ENCODE measurements at regions not wholly inside any gene's neighbourhood (a gene's known extent, or its start where the extent isn't known, plus 50 kb on each side); places are given as distances from the start of the nearest gene placed in this dataset.

DNA sequence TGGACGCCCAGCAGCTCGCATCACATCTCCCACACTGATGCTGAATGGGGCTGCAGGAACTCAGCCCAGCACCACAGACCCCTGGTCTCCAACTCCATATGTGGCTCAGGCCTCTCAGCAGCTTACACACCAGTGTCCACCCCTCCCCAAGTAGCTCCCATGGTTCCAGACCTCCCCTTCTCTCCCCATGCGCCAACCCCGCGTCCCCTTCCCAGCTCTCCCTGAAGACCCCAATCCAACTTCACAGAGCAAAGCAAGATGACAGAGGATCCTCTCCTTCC is 188.9 kb downstream of the SH3BP4 start:
- DNase-seq (ENCODE audit: low read depth in 2 of 2): no peak

DNA sequence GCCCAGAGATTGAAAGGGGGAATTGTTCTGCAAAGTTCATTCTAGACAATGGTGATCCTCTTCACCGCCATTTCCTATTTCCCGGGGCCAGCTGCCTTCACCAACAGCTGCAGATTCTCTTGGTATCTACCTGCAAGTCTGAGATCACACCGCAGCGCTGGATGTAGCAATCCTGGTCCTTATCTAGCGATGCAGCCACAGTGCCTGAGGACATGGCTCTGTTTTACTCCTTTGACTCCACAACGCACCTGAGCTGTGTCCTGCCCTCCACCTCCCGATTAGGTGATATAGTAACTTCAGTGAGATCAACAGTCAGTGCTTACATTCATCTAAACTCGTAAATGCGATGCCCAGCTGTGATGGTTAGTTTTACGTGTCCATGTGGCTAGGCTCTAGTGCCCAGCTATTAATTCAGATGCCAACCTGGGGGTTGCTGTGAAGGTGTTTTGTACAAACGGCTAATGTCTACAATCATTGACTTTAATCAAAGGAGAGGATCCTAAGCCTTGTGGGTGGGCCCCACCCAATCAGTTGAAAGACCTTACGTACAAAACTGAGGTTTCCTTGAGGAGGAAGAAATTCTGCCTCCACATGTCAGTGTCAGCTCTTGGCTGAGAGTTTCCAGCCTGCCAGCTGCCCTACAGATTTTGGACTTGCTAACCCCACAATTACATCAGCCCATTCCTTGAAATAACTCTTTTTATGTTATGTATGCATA is 189.8 kb downstream of the SH3BP4 start:
- no peak for DNase-seq (ENCODE audit: low read depth in 2 of 2)

DNA sequence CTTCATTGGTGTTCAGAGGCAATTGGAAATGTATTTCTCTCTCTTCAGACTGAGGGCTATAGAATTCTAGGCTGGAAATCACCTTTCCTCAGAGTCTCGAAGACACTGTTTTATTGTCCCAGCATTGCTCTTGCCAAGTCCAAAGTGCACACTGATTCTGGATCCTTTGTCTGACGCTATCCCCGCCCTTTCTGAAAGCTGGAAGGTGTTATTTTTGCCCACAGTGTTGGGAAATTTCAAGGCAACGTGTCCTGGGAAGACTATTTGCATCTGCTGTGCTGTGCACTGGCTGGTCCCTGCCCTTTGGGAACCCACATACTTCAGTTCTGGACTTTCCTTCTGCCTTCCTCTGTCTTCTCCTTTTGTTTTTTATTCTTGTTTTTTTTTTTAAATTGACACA is 190.8 kb downstream of the SH3BP4 start:
- DNase-seq (ENCODE audit: low read depth in 2 of 2): no peak

DNA sequence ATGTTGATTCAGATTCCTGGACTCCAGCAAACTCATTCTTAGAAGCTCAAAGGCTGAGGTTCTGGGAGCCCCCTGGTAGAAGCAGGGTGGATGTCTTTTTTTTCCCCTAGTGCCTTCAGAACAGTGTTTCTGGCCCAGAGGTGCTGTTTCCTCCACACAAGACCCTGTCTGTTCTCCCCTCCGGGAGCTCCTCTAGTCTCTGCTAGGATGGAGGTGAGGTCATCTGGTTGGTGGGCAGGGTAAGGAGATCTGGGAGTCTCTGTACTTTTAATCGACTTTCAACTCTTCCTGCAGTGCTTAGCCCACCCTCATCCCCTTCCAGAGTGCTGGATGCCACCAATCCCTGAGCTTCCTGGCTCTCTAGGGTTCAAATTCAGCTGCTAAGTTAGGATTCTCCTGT is 192.0 kb downstream of the SH3BP4 start:
- DNase-seq (ENCODE audit: low read depth in 2 of 2): no peak

DNA sequence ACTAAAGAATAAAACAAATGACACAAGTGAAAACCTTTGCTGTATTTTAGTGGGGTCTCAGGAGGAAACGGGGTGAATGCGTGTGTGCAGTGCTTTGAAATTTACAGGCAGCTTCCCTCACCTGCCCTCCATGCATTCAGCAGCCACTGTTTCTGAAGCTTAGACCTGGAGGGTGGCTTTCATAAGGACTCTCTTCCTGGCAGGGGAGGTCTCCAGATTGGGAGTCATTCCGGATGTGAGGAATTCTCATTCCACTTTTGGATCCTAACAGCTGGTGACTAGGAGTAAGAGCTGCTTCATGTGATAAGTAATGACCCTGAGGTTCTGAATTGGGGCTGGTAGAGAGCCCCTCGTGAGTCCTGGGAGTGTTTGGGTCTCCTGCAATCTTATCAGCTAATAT is 192.5 kb downstream of the SH3BP4 start:
- DNase-seq (ENCODE audit: low read depth in 2 of 2): no peak

DNA sequence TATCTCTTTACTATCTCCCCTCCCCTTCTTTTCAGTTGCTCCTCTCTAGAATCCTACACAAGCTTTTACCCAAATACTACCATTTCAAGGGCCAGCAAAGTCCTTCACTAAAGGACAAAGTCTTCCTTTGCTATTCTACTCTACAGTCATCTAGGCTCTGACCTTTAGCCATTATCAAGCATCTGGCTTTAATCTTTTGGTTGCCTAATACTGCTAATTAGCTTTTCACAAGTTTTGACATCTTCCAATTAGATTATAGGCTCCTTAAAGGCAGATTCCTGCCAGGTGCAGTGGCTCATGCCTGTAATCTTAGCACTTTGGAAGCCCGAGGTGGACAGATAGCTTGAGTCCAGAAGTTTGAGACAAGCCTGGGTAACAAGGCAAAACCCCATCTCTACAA is 194.4 kb downstream of the SH3BP4 start:
- DNase-seq (ENCODE audit: low read depth in 2 of 2): no peak

DNA sequence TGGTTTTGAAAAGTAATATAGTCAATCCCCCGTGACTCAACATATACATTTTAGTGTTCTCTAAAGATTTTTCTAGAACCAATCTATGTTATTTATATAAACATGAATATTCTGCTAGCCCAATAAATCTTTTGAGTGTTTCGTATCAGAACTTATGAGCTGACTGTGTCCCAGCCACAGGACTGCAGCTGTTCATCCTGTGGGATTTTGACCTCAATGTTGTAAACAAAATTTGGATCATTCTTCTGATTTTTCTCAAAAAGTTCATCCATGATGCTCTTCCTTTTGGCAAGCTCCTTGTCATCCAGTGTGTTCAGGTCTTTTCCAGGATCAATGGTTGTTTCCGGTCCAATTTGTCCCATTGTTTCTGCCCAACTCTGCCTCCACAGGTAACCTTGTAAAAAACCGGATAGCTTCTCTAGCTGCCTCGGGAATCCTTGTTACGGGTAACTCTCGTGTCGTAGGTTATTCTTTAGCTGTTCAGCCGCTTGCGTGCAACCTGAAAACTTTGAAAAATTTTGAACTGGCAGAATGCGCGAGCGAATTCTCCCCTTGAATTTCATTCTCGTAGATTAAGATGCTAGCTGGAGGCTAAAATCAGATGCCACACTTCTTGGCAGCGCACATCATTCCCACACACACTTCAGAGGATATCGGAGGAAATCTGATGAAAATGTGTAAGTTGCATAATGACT is 195.2 kb downstream of the SH3BP4 start:
- no peak for DNase-seq (ENCODE audit: low read depth in 2 of 2)

DNA sequence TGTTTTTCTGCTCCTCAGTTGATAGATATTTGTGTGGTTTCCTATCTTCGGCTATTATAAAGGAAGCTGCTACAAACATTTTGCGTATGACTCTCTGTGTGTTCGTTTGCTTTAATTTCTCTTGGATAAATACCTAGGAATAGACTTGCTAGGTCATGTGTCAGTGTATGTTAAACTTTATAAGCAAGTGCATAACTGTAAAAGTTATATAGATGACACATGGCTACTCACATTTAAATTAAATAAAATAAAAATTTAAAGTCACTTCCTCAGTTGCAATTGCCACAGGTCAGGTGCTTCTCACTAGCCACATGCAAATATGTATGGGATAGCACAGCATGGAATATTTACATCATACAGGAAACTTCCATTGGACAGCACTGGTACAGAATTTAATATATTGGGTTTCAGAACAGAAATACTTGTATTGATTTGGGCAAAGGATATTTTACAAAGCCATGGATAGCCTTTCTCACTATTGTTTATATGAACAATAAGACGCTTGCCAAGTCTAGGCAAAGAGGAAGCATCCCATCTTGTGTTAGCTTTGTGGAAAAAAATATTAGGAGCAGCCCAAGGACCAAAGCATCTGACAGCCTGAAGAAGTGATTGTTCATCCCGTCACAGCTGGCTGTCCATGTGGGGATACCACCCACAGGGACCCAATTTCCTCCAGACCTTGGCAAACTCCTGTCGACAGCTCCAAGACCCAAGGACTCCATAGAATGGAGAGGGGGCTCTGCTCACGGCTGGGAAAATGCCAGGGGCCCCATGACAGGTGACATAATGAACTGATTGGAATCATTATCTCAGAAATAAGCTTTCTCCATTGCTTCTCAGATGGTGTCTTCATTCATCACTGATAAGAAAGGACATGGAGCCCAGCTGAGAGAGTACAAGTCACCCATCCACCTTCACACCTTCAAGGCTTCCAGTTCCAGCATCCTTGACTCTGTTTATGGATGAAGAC is 196.7 kb downstream of the SH3BP4 start:
- DNase-seq (ENCODE audit: low read depth in 2 of 2): no peak

DNA sequence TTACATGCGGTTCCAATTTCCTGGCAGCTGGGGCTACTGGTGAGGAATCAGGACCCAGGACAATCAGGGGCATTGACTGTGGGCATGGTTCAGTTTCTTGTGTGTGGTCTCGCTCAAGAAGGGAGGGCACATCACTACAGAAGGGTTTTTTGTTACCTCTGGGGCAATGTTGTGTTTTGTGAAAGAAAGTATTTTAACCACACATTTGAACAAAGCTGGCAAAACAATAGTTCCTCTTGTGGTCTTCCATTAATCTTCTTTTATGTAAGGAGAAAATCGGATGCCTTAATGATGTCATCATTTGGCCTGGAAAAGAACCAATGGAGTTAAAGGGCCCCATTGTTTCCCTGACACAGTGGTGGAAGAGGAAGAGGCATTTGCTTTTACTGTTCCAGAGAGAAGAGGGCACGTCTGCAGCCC is 197.4 kb downstream of the SH3BP4 start:
- no peak for DNase-seq (ENCODE audit: low read depth in 2 of 2)

DNA sequence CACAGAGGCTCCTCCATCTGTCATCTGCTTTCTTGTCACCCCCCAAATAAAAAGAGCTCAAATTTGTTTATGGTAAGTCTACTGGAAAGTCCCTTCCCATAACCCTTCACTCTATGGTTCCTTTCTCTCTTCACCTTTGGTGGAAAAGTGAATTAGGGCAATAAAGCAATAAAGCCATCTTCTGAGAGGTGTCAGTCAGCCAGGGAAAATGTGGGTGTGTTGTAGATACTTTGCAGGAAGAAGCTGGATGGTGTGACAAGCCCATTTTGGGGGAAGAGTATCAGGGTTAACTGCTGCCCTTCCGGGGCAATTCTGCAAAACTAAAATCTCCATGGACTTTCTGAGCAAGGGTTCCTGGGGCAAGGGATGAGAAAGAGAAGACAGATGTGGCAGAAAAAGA is 197.9 kb downstream of the SH3BP4 start:
- DNase-seq (ENCODE audit: low read depth in 2 of 2): no peak

DNA sequence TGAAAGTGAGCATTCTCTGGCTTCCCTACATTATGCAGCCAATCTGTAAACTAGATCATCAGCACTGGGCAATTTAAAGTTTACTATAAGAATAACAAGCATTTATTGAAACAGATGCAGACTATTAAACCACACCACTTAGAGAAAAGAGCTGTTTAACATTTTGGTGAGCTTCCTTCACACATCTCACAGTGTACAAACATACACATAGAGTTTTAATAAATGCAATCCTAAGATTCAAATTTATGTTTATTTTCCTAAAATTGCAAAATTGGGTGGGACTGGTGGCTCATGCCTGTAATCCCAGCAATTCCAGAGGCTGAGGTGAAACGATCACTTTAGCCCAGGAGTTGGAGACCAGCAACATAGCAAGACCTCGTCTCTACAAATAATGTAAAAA is 199.3 kb downstream of the SH3BP4 start:
- no peak for DNase-seq (ENCODE audit: low read depth in 2 of 2)

DNA sequence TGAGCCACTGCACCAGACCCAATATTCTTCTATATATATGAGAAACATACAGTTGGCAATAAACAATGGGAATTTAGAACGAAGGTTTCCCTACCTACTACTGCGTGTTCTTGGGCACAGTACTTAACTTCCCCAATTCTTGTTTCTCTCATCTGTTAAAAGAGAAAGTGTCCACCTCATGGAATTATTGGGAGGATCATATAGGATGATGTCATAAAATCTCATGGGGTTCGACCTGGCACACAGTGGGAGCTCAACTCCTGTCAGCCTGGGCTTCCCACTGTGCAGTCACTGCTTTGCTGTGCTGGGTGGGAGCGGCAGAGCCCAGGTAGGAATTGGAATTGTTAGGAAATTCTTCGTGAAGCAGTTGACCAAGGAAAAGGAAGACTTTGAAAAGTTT is 203.3 kb downstream of the SH3BP4 start:
- DNase-seq (ENCODE audit: low read depth in 2 of 2): no peak

DNA sequence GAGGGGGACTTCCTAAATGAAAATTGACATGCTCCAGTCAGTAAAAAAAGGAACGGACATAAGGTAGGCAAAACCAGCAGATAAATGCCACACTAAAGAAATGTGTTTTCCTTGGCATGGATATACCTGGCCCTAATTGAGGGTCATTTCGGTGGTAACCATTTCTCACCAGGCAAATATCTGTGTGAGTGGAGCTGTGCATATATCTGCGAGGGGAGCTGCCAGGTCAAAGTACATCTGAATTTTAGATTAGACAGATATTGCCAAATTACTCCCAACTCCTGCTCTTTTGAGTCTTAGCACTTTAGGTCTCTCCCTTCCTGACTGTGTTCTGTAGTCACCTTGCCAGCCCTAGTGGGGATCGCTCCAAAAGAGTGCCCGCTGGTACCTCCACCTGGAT is 204.2 kb downstream of the SH3BP4 start:
- no peak for DNase-seq (ENCODE audit: low read depth in 2 of 2)

DNA sequence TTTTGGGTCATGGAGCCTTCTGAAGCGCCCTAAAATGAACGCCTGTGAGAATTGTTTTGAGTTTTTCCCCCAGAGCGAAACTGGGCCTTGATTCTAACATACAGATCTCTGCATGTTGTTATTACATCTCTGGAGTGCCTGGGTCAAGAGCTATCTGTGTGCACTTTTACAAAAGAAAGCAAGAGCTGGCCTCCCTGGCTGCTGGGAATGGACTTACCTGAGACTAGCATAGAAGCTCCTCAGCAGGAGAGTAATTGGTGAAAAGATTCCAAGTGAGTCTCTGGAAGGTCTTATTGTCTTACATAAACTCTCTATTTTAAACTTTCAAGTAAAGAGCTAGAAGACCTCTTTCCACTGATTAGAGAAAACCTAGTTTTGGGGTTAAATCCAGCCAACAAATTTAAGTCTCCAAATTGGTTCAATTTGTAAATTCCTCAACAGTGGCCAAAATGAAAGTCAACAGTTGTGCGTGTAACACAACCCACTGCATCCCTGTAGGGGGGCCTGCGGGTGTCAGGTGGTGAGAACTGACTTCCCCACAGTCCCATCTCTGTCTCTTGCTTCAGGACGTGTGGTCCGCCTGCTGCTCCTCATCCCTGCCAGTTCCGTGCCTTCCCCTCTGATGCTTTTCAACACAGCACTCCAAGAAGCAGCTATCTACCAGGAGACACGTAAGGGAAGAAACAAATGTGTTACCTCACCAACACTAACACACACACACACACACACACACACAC is 206.1 kb downstream of the SH3BP4 start:
- no peak for DNase-seq (ENCODE audit: low read depth in 2 of 2)

DNA sequence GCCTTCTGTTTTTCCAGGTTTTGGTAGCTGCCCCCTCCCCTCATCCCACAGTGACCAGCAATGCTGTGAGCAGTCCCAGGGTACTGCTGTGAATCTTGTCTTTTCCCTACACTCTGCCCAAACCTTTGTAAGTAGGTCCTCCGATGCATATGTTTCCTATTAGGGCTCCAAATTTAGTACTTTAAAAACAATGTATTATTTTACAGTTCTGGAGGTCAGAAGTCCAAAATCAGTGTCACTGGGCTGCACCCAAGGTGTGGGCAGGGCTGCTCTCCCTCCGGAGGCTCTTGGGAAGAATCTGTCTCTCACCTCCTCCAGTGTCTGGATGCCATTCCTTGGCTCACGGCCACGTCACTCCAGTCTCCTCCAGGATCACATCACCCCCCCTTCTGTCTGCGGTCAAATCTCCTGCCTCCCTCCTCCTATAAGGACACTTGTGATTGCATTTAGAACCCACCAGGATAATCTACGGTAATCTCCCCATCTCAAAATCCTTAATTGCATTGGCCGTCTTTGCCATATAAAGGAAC is 208.5 kb downstream of the SH3BP4 start:
- DNase-seq (ENCODE audit: low read depth in 2 of 2): no peak

DNA sequence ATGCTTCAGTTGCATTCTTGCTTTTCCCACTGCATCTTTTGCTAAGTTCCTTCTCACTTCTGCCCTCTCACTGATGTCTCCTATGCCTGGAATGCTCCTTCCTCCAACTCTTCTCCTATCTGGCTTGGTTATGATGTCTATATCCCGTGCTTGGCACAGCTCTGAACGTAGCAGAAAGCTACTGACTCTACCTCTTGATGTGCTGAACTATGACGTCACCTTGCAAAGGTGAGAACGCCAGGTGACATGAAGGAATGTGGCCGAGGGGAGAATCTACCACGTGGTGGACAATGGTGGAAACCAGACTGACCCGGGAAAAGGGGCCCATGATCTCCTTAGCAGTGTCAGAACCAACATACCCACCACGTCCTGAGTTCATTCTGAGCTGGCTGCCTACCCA is 209.7 kb downstream of the SH3BP4 start:
- DNase-seq (ENCODE audit: low read depth in 2 of 2): no peak

DNA sequence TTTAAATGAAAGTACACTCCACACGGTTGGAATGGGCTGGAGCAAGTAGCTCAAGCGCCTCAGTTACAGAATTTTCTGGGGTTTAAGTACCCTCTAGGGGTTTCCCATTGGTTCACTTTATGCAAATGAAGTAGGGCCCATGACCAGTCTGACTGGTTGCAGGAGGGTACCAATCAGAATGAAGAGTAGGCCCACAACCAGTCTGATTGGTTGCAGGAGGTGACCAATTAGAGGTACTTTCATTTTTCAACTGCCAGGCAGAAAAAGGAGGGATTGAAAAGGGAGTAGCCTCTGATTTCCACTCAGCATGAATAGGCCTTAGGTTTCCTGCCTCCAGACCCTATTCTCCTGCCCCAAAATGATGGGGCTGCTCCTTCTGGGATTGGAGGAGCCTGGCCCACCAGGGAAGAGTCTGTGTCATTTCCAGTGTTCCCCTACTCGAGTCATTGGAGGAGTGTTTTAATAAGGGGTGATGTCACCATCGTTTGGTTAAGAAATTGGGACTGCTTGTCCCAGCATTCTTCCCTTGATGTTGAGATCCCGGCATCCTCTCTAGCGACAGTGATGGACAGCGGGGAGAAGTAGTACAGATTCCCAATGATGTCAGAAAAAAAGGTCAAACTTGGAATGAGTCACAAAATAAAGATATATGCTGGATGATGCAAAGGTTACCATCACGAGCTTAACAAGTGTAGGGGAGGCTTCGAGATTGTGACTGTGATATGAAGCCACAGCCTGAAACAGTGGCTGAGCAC is 210.4 kb downstream of the SH3BP4 start:
- no peak for DNase-seq (ENCODE audit: low read depth in 2 of 2)

DNA sequence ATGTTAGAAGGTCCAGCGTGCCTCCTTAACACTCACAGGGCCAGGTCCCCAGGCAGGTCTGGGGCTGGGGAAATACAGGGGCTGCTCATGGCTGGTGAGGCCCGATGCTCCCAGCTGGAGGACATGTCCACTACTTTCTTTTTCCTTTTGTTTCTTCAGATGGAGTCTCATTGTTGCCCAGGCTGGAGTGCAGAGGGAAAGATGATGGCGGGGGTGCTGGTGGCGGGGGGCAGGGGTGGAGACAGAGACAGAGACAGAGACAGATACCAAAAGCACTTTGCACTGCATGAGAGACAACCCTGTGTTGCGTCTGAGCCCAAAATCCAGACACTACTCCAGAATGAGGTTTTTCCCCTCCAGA is 211.0 kb downstream of the SH3BP4 start:
- no peak for DNase-seq (ENCODE audit: low read depth in 2 of 2)

DNA sequence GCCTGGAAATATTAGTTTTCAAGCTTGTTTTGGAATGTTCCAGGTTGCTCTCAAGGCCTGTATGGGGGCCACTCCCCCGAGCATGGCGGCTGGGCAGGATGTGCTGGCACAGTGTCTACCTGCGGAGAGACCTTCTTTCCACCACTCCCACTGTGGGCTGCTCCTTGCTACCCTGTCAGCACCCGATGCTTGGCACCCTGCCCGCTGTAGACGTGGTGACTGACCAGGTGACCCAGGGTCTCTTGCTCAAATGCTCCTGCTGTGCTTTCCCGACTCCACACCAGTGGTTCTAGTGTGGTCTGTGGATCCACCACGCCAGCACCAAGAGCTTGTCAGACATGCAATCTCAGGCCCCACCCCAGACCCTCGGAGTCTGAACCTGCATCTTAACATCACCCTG is 213.3 kb downstream of the SH3BP4 start:
- no peak for DNase-seq (ENCODE audit: low read depth in 2 of 2)

DNA sequence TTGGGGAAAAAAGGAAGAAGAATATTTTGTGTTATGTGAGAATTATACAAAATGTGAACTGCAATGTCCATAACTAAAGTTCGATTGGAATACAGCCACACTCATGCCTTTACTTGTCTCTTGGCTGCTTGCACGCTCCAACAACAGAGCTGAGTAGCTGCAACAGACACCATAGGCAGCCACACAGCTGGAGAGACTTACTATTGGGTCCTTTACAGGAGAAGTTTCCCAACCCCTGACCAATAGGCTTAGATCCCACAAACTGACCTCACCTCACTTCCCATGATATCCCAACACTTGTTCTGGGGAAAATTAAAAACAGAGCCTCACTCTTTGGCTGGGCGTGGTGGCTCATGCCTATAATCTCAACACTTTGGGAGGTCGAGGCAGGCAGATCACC is 213.8 kb downstream of the SH3BP4 start:
- no peak for DNase-seq (ENCODE audit: low read depth in 2 of 2)

All from dermis microvascular lymphatic vessel endothelial cell (primary cell).